Astrocyte (in vitro differentiated cells and primary cell): ENCODE measurements at regions not wholly inside any gene's neighbourhood (a gene's known extent, or its start where the extent isn't known, plus 50 kb on each side); places are given as distances from the start of the nearest gene placed in this dataset.

Source experiments
- DNase-seq: peaks from one replicate; pipeline ENCODE4 v3.0.0-alpha.2; 2010; ENCODE audit warnings: low read depth
- FAIRE-seq: peaks from 2 replicates; lab custom pipeline; 2011; peaks lifted over from hg19 to GRCh38; lab: Jason Lieb, UNC
- H2AFZ ChIP-seq: 2 replicates; pipeline ENCODE4 v1.6.0; 2012; ENCODE audit warnings: low read depth, low read length, inconsistent platforms
- H3K27ac ChIP-seq: 2 replicates; pipeline ENCODE4 v1.5.1; 2011; ENCODE audit warnings: low read depth, low read length, inconsistent platforms
- H3K27me3 ChIP-seq: 2 replicates; pipeline ENCODE4 v1.6.0; 2011; ENCODE audit warnings: low read length, inconsistent platforms; ENCODE audit not compliant: insufficient read depth
- H3K36me3 ChIP-seq: 2 replicates; pipeline ENCODE4 v1.5.1; 2011; ENCODE audit warnings: low read length, inconsistent platforms; ENCODE audit not compliant: insufficient read depth
- H3K4me1 ChIP-seq: 2 replicates; pipeline ENCODE4 v1.5.1; 2011; ENCODE audit warnings: low read length, inconsistent platforms; ENCODE audit not compliant: insufficient read depth
- H3K4me2 ChIP-seq: 2 replicates; pipeline ENCODE4 v1.6.0; 2012; ENCODE audit warnings: low read length, inconsistent platforms
- H3K4me3 ChIP-seq: 2 replicates; pipeline ENCODE4 v1.5.1; 2011; ENCODE audit warnings: low read depth, mild to moderate bottlenecking, low read length, inconsistent platforms; ENCODE audit not compliant: insufficient read depth
- H3K79me2 ChIP-seq: 2 replicates; pipeline ENCODE4 v1.6.0; 2012; ENCODE audit warnings: mild to moderate bottlenecking, low read length, inconsistent platforms; ENCODE audit not compliant: insufficient read depth
- H3K9ac ChIP-seq: 2 replicates; pipeline ENCODE4 v1.6.0; 2012; ENCODE audit warnings: mild to moderate bottlenecking, low read length, inconsistent platforms
- H3K9me3 ChIP-seq: 2 replicates; pipeline ENCODE4 v1.5.1; 2012; ENCODE audit warnings: low read depth, mild to moderate bottlenecking, low read length, inconsistent platforms; ENCODE audit not compliant: insufficient read depth
- H4K20me1 ChIP-seq: 2 replicates; pipeline ENCODE4 v1.6.0; 2012; ENCODE audit warnings: low read length, inconsistent platforms; ENCODE audit not compliant: insufficient read depth
- H3K27ac Mint-ChIP-seq: one replicate; pipeline ENCODE4 v1.8.0; 2021; ENCODE audit warnings: mild to moderate bottlenecking, mixed read lengths; ENCODE audit not compliant: unreplicated experiment
- H3K27me3 Mint-ChIP-seq: one replicate; pipeline ENCODE4 v1.8.0; 2021; ENCODE audit warnings: low read depth, mixed read lengths; ENCODE audit not compliant: unreplicated experiment
- H3K36me3 Mint-ChIP-seq: one replicate; pipeline ENCODE4 v1.8.0; 2021; ENCODE audit warnings: low read depth, mixed read lengths; ENCODE audit not compliant: unreplicated experiment
- H3K4me1 Mint-ChIP-seq: one replicate; pipeline ENCODE4 v1.8.0; 2021; ENCODE audit warnings: low read depth, mixed read lengths; ENCODE audit not compliant: unreplicated experiment
- H3K4me3 Mint-ChIP-seq: one replicate; pipeline ENCODE4 v1.8.0; 2021; ENCODE audit warnings: mild to moderate bottlenecking, moderate library complexity, mixed read lengths; ENCODE audit not compliant: unreplicated experiment
- H3K9me3 Mint-ChIP-seq: one replicate; pipeline ENCODE4 v1.8.0; 2021; ENCODE audit warnings: mild to moderate bottlenecking, mixed read lengths; ENCODE audit not compliant: unreplicated experiment
- CTCF ChIP-seq: IDR thresholded peaks from 2 replicates; pipeline ENCODE4 v1.5.1; 2011; ENCODE audit warnings: low read depth, mild to moderate bottlenecking, inconsistent platforms, low read length, moderate library complexity; ENCODE audit not compliant: insufficient read depth
- EZH2 ChIP-seq: IDR thresholded peaks from 2 replicates; pipeline ENCODE4 v1.6.1; 2012; ENCODE audit warnings: mild to moderate bottlenecking, low read length, inconsistent platforms; ENCODE audit not compliant: insufficient read depth

GRCh38 chrX:99494668-99495067, 915.4 kb downstream of the PCDH19 start:
- H3K4me3 Mint-ChIP-seq: no peak overlapping the region
- no peak overlapping the region for H3K27ac ChIP-seq
- no peak overlapping the region for H3K9ac ChIP-seq
- peak; percentile 81 for FAIRE-seq
- H3K36me3 Mint-ChIP-seq: no peaks in the 10 kb centered on the region
- no peaks in the 10 kb centered on the region for H3K4me1 ChIP-seq
- no peak overlapping the region for H2AFZ ChIP-seq
- no peaks in the 10 kb centered on the region for H3K4me1 Mint-ChIP-seq
- no peak for DNase-seq
- H4K20me1 ChIP-seq: no peaks in the 10 kb centered on the region
- H3K27ac Mint-ChIP-seq: no peak overlapping the region
- no peaks in the 10 kb centered on the region for H3K27me3 Mint-ChIP-seq
- H3K9me3 Mint-ChIP-seq: peaks cover 11% of the 10 kb centered on the region
- H3K79me2 ChIP-seq: no peaks in the 10 kb centered on the region
- H3K4me2 ChIP-seq: no peak overlapping the region
- no peaks in the 10 kb centered on the region for H3K27me3 ChIP-seq
- TF ChIP-seq EZH2 (no peak), CTCF (no peak)
- H3K4me3 ChIP-seq: no peak overlapping the region
- no peaks in the 10 kb centered on the region for H3K9me3 ChIP-seq
- H3K36me3 ChIP-seq: no peaks in the 10 kb centered on the region

- Histone ChIP-seq H3K27ac (no peak overlapping the region), H3K9me3 (no peaks in the 10 kb centered on the region), H4K20me1 (no peaks in the 10 kb centered on the region), H3K36me3 (no peaks in the 10 kb centered on the region), H3K4me3 (no peak overlapping the region), H3K9ac (no peak overlapping the region), H3K4me2 (no peak overlapping the region), H3K27me3 (no peaks in the 10 kb centered on the region), H3K4me1 (no peaks in the 10 kb centered on the region), H2AFZ (no peak overlapping the region), H3K79me2 (no peaks in the 10 kb centered on the region)
- no peak overlapping the region for H3K27ac Mint-ChIP-seq
- TF ChIP-seq EZH2 (no peak), CTCF (no peak)
- H3K36me3 Mint-ChIP-seq: no peaks in the 10 kb centered on the region
- no peaks in the 10 kb centered on the region for H3K9me3 Mint-ChIP-seq
- no peaks in the 10 kb centered on the region for H3K27me3 Mint-ChIP-seq
- DNase-seq: no peak
- no peaks in the 10 kb centered on the region for H3K4me1 Mint-ChIP-seq
- H3K4me3 Mint-ChIP-seq: no peak overlapping the region
- no peak for FAIRE-seq
Observed at GRCh38 chrX:99480728-99481127, 929.3 kb downstream of the PCDH19 start.

DNA sequence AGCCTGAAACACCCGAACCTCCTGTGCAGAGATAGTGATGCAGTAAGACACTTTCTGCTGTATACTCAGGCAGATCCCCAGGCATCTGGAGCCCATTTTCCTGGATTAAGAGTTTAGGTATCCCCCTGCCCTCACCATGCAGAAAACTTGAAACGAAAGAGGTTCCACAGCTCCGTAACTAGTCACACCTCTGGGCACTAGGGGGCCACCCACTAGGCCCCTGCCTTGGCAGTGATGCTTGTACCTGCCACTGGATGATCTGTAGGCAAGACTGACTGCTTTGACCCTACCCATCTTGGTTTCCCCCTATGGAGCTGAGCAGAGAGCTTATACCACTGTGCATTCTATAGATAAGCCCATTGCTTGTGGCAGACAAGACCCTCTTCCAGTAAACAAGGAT, 940.6 kb downstream of the PCDH19 start:
- Histone ChIP-seq H3K36me3 (no peaks in the 10 kb centered on the region), H3K9ac (no peak overlapping the region), H3K4me1 (no peaks in the 10 kb centered on the region), H3K27me3 (no peaks in the 10 kb centered on the region), H3K4me3 (no peak overlapping the region), H3K27ac (no peak overlapping the region), H2AFZ (no peak overlapping the region), H3K79me2 (no peaks in the 10 kb centered on the region), H3K4me2 (no peak overlapping the region), H4K20me1 (no peaks in the 10 kb centered on the region), H3K9me3 (no peaks in the 10 kb centered on the region)
- FAIRE-seq: no peak
- Mint-ChIP-seq H3K36me3 (no peaks in the 10 kb centered on the region), H3K4me1 (no peaks in the 10 kb centered on the region), H3K27me3 (no peaks in the 10 kb centered on the region), H3K27ac (no peak overlapping the region), H3K9me3 (peaks cover 3% of the 10 kb centered on the region), H3K4me3 (no peak overlapping the region)
- DNase-seq: no peak
- TF ChIP-seq CTCF (no peak), EZH2 (no peak)
